GM04504 (cell line): ENCODE measurements at regions not wholly inside any gene's neighbourhood (a gene's known extent, or its start where the extent isn't known, plus 50 kb on each side); places are given as distances from the start of the nearest gene placed in this dataset.

Experiments
- DNase-seq: peaks from one replicate; pipeline ENCODE4 v3.0.0-alpha.2; 2012; ENCODE audit warnings: low read depth

GRCh38 chr3:22893644-22894325, 309.3 kb upstream of the UBE2E2 start:
- DNase-seq, result no peak

- no peak for DNase-seq
Measured at GRCh38 chr3:22894865-22895264, 308.3 kb upstream of the UBE2E2 start.

GRCh38 chr3:22895671-22896070, 307.5 kb upstream of the UBE2E2 start:
- no peak for DNase-seq

- DNase-seq, result no peak
Measured at GRCh38 chr3:22898558-22898957, 304.6 kb upstream of the UBE2E2 start.

GRCh38 chr3:22899441-22899840, 303.7 kb upstream of the UBE2E2 start:
- no peak for DNase-seq

- DNase-seq, result no peak
Measured at GRCh38 chr3:22900296-22900695, 302.8 kb upstream of the UBE2E2 start.

GRCh38 chr3:22901684-22902083, 301.4 kb upstream of the UBE2E2 start:
- DNase-seq, result no peak

- no peak for DNase-seq
Measured at GRCh38 chr3:22907161-22907780, 295.9 kb upstream of the UBE2E2 start.

- DNase-seq, result no peak
Measured at GRCh38 chr3:22907796-22908195, 295.3 kb upstream of the UBE2E2 start.

- no peak for DNase-seq
Measured at GRCh38 chr3:22908989-22909507, 294.1 kb upstream of the UBE2E2 start.

GRCh38 chr3:22916933-22917332, 286.2 kb upstream of the UBE2E2 start:
- no peak for DNase-seq

- no peak for DNase-seq
Measured at GRCh38 chr3:22920006-22920405, 283.1 kb upstream of the UBE2E2 start.

GRCh38 chr3:22922317-22922716, 280.8 kb upstream of the UBE2E2 start:
- no peak for DNase-seq

- no peak for DNase-seq
Measured at GRCh38 chr3:22923711-22924110, 279.4 kb upstream of the UBE2E2 start.

GRCh38 chr3:22928216-22929110, 274.7 kb upstream of the UBE2E2 start:
- DNase-seq, result no peak

GRCh38 chr3:22933051-22933840, 269.9 kb upstream of the UBE2E2 start:
- DNase-seq, result no peak

GRCh38 chr3:22933841-22934116, 269.3 kb upstream of the UBE2E2 start:
- no peak for DNase-seq

GRCh38 chr3:22935040-22935439, 268.1 kb upstream of the UBE2E2 start:
- DNase-seq, result no peak

GRCh38 chr3:22937536-22937935, 265.6 kb upstream of the UBE2E2 start:
- no peak for DNase-seq

GRCh38 chr3:22938739-22939138, 264.4 kb upstream of the UBE2E2 start:
- no peak for DNase-seq

GRCh38 chr3:22939349-22939748, 263.8 kb upstream of the UBE2E2 start:
- no peak for DNase-seq

- DNase-seq, result no peak
Measured at GRCh38 chr3:22940285-22940684, 262.8 kb upstream of the UBE2E2 start.
